ENCODE measurements at regions not wholly inside any gene's neighbourhood (a gene's known extent, or its start where the extent isn't known, plus 50 kb on each side); places are given as distances from the start of the nearest gene placed in this dataset.

GRCh38 chr5:60370508-60370907, 329.5 kb downstream of the DEPDC1B start:
- TF ChIP-seq CTCF (IDR thresholded peaks at IDR 0.05; ENCODE audit: insufficient read depth, low read depth, low read length), result no peak
- TF ChIP-seq EZH2 (IDR thresholded peaks at IDR 0.05; ENCODE audit: insufficient read depth, low read length), result no peak
